Naive thymus-derived CD4-positive, alpha-beta T cell (primary cell): ENCODE measurements at regions not wholly inside any gene's neighbourhood (a gene's known extent, or its start where the extent isn't known, plus 50 kb on each side); places are given as distances from the start of the nearest gene placed in this dataset.

Source experiments
- ATAC-seq: fragments of 150-1000 bp; cut with Tn5 transposase; 2 replicates; pipeline ENCODE4 v1.10.0; 2021; ENCODE audit warnings: mild to moderate bottlenecking, moderate library complexity
- CTCF ChIA-PET: fragments of 350-600 bp; sonication (Branson Sonifier 250); formaldehyde crosslinking; loops from one replicate; lab custom pipeline; 2021; ENCODE audit warnings: antibody characterized with exemption; lab: Charles Lee
- POLR2A ChIA-PET: fragments of 350-600 bp; sonication (Branson Sonifier 250); formaldehyde crosslinking; loops from one replicate; lab custom pipeline; 2021; ENCODE audit warnings: antibody characterized with exemption, inconsistent platforms; lab: Charles Lee
- DNase-seq, 9 donors: peaks; one replicate each; pipeline versions ENCODE4 v3.0.0 to v3.0.0-alpha.2; 2020 to 2022; ENCODE audit warnings: mixed read lengths in 1 of 9
- H3K27ac ChIP-seq: one replicate; pipeline ENCODE4 v1.7.0; 2013; ENCODE audit warnings: mild to moderate bottlenecking, low read depth, low read length, moderate library complexity
- H3K27me3 ChIP-seq, 2 donors: one replicate each; pipeline ENCODE4 v1.7.0; 2013; ENCODE audit warnings: low read length in 2 of 2, mild to moderate bottlenecking in 2 of 2, moderate library complexity in 2 of 2; ENCODE audit not compliant: control insufficient read depth in 2 of 2, insufficient read depth in 2 of 2
- H3K36me3 ChIP-seq, 3 experiments: 1 replicate in 2 of 3; 2 replicates in 1 of 3; pipeline ENCODE4 v1.7.0; 2013; ENCODE audit warnings: low read length in 3 of 3, mild to moderate bottlenecking in 3 of 3, moderate library complexity in 1 of 3; ENCODE audit not compliant: insufficient read depth in 3 of 3, control insufficient read depth in 2 of 3
- H3K4me1 ChIP-seq, 2 donors: one replicate each; pipeline ENCODE4 v1.7.0; 2013; ENCODE audit warnings: low read length in 2 of 2, mild to moderate bottlenecking in 2 of 2, moderate library complexity in 1 of 2; ENCODE audit not compliant: control insufficient read depth in 2 of 2, insufficient read depth in 2 of 2
- H3K4me3 ChIP-seq: 2 replicates; pipeline ENCODE4 v1.7.0; 2013; ENCODE audit warnings: mild to moderate bottlenecking, low read length
- H3K9me3 ChIP-seq, 3 experiments: 1 replicate in 2 of 3; 2 replicates in 1 of 3; pipeline ENCODE4 v1.7.0; 2013; ENCODE audit warnings: low read length in 3 of 3; ENCODE audit not compliant: control insufficient read depth in 2 of 3
- H3K27ac Mint-ChIP-seq, 9 donors: one replicate each; pipeline ENCODE4 v1.8.0; 2020 to 2022; ENCODE audit warnings: mixed read lengths in 9 of 9, mild to moderate bottlenecking in 8 of 9, moderate library complexity in 5 of 9, inconsistent platforms in 2 of 9
- H3K27me3 Mint-ChIP-seq, 5 donors: one replicate each; pipeline ENCODE4 v1.8.0; 2021 to 2022; ENCODE audit warnings: mixed read lengths in 5 of 5, mild to moderate bottlenecking in 1 of 5
- H3K36me3 Mint-ChIP-seq, 5 donors: one replicate each; pipeline ENCODE4 v1.8.0; 2020 to 2022; ENCODE audit warnings: mixed read lengths in 5 of 5, mild to moderate bottlenecking in 3 of 5, inconsistent platforms in 1 of 5
- H3K4me1 Mint-ChIP-seq, 7 donors: one replicate each; pipeline ENCODE4 v1.8.0; 2020 to 2022; ENCODE audit warnings: mixed read lengths in 7 of 7, mild to moderate bottlenecking in 3 of 7, inconsistent platforms in 1 of 7
- H3K4me3 Mint-ChIP-seq, 10 donors: one replicate each; pipeline ENCODE4 v1.8.0; 2020 to 2022; ENCODE audit warnings: mild to moderate bottlenecking in 10 of 10, mixed read lengths in 10 of 10, moderate library complexity in 6 of 10, inconsistent platforms in 2 of 10
- H3K9me3 Mint-ChIP-seq, 11 donors: one replicate each; pipeline ENCODE4 v1.8.0; 2020 to 2022; ENCODE audit warnings: mixed read lengths in 11 of 11, mild to moderate bottlenecking in 4 of 11, inconsistent platforms in 1 of 11, moderate library complexity in 1 of 11
- intact Hi-C, 2 donors: fragments of 100-400 bp; cut with micrococcal nuclease; formaldehyde crosslinking; loops; one replicate each; pipeline ENCODE4 v1.15.1; 2023

DNA sequence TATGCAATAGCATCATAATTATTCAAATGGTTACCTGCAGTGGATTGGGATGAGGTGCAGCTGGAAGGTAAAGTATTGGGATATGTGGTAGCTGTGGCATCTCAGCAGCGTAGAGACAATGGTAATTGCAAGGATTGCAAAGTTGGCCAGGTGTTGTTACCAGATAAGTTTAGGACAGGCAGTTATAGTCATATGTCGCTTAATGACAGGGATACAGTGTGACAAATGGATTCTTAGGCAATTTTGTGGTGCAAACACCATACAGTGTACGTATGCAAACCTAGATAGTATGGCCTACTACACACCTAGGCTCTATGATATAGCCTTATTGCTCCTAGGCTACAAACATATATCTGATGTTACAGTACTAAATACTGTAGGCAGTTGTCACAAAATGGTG lies 163.5 kb upstream of the LYZL2 start:
- Histone ChIP-seq H3K4me1 (peaks cover 18 to 25% of the 10 kb centered on the region in 2 donors), H3K4me3 (no peak overlapping the region), H3K27me3 (no peaks in the 10 kb centered on the region), H3K36me3 (no peaks in the 10 kb centered on the region), H3K27ac (no peak overlapping the region), H3K9me3 (no peaks in the 10 kb centered on the region)
- Mint-ChIP-seq H3K27me3 (no peaks in the 10 kb centered on the region), H3K4me3 (peak overlapping the region in 2 of 10 donors; percentile 3 to 85), H3K9me3 (peaks cover 0 to 12% (median 0%) of the 10 kb centered on the region in 11 donors), H3K4me1 (peaks cover 17 to 52% (median 45%) of the 10 kb centered on the region in 7 donors), H3K36me3 (peaks cover 0 to 10% (median 4%) of the 10 kb centered on the region in 5 donors), H3K27ac (peak overlapping the region in 6 of 9 donors; percentile 14 to 97 (median 86))
- CTCF ChIA-PET: no interaction called here
- no peak for ATAC-seq
- intact Hi-C loops: no loop called here
- no peak for DNase-seq
- POLR2A ChIA-PET: interaction anchor here (1.0 to 1.7 kb wide), 3 partner anchors 8 to 19 kb away, joined by 5 to 12 read pairs (median 7); no protein-coding TSS in a partner anchor

DNA sequence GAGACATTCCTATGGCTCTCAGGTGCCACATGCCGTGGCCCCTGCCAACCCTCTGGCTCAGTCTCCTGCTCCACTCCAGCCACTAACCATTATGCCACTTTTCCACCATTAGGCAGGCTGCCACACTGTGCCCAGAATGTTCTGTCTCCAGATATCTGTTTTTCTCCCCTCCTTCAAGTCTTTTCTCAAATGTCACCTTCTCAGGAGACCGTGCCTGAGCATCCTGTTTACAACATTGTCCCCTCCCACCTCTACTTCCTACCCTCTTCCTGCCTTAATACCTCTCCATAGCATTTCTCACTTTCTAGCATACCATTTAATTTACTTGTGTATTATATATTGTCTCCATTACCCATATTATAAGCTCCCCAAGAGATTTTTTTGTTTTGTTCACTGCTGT lies 162.5 kb upstream of the LYZL2 start:
- no peaks in the 10 kb centered on the region for H3K36me3 ChIP-seq
- no peaks in the 10 kb centered on the region for H3K27me3 Mint-ChIP-seq
- H3K4me1 ChIP-seq: peaks cover 18 to 25% of the 10 kb centered on the region in 2 donors
- ATAC-seq (peak; percentile 51), DNase-seq (peak in 6 of 9 donors; percentile 12 to 42 (median 30))
- H3K27me3 ChIP-seq: no peaks in the 10 kb centered on the region
- no peaks in the 10 kb centered on the region for H3K9me3 ChIP-seq
- H3K4me3 Mint-ChIP-seq: peak overlapping the region; percentile 69 to 85 (median 78)
- peak overlapping the region; percentile 12 for H3K4me3 ChIP-seq
- peak overlapping the region; percentile 80 to 97 (median 94) for H3K27ac Mint-ChIP-seq
- peaks cover 18 to 60% (median 48%) of the 10 kb centered on the region in 7 donors for H3K4me1 Mint-ChIP-seq
- H3K9me3 Mint-ChIP-seq: peaks cover 0 to 12% (median 0%) of the 10 kb centered on the region in 11 donors
- peaks cover 0 to 10% (median 4%) of the 10 kb centered on the region in 5 donors for H3K36me3 Mint-ChIP-seq
- intact Hi-C loops: no loop called here
- H3K27ac ChIP-seq: peak overlapping the region; percentile 47
- ChIA-PET CTCF (interaction anchor here (0.8 kb wide), 1 partner anchor 29 kb away, joined by 3 read pairs; no protein-coding TSS in a partner anchor), POLR2A (interaction anchor here (1.0 kb wide), 1 partner anchor 20 kb away, joined by 5 read pairs; no protein-coding TSS in a partner anchor)

DNA sequence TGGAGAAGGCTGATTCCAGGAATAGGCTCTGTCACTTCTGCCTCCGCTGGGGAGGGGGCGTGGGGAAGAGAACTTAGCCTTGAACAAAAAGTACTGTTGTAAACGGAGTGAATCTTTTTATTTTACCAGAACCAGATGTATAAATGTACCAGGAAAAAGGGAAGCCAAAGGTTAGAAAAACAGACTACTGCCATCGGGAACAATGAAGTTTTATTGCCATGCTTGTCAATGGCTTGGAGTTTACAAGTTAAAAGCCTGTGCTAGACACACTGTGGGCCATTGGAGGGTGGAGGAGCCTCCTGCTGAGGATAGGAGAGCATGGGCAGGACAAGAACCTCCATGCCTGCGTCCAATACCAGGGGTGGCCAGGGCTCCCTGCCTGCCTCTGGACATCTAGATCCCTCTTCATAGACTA lies 161.7 kb upstream of the LYZL2 start:
- Histone ChIP-seq H3K36me3 (no peaks in the 10 kb centered on the region), H3K27ac (peak overlapping the region; percentile 47), H3K4me3 (no peak overlapping the region), H3K4me1 (peaks cover 18 to 25% of the 10 kb centered on the region in 2 donors), H3K27me3 (no peaks in the 10 kb centered on the region), H3K9me3 (no peaks in the 10 kb centered on the region)
- intact Hi-C loops: no loop called here
- DNase-seq (no peak), ATAC-seq (no peak)
- Mint-ChIP-seq H3K9me3 (peaks cover 0 to 9% (median 0%) of the 10 kb centered on the region in 11 donors), H3K4me1 (peaks cover 18 to 60% (median 48%) of the 10 kb centered on the region in 7 donors), H3K36me3 (peaks cover 0 to 10% (median 4%) of the 10 kb centered on the region in 5 donors), H3K4me3 (peak overlapping the region in 8 of 10 donors; percentile 22 to 85 (median 78)), H3K27me3 (no peaks in the 10 kb centered on the region), H3K27ac (peak overlapping the region; percentile 80 to 97 (median 94))
- ChIA-PET POLR2A (no interaction called here), CTCF (no interaction called here)

DNA sequence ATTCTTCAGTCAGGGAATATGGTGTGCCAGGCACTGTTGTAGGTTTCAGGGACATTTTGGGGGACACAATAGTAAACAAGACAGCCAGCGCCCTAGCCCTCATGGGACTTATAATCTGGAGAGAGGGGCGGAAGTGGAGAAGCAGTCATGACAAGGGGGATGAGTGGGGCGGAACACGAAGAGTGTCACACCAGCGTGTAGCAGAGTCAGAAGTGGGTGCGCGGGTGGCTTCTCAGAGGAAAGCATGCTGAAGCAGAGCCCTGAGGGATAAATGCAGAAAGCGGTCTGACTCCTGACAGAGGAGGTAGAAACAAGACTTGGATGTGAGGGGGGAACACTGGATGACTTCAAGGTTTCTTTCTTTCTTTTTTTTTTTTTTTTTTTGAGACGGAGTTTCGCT lies 160.3 kb upstream of the LYZL2 start:
- DNase-seq (no peak), ATAC-seq (no peak)
- intact Hi-C loops: loop anchor here (5.0 to 10.0 kb wide), 2 partner anchors 205 to 1267 kb away; partner anchors contain the start of gene KIF5B (in 1 of the 2)
- H3K4me3 Mint-ChIP-seq: peak overlapping the region in 7 of 10 donors; percentile 8 to 79 (median 59)
- Histone ChIP-seq H3K36me3 (no peaks in the 10 kb centered on the region), H3K9me3 (no peaks in the 10 kb centered on the region), H3K4me1 (peaks cover 18 to 25% of the 10 kb centered on the region in 2 donors), H3K4me3 (no peak overlapping the region), H3K27me3 (no peaks in the 10 kb centered on the region), H3K27ac (no peak overlapping the region)
- peaks cover 20 to 64% (median 53%) of the 10 kb centered on the region in 7 donors for H3K4me1 Mint-ChIP-seq
- H3K27me3 Mint-ChIP-seq: no peaks in the 10 kb centered on the region
- H3K36me3 Mint-ChIP-seq: peaks cover 0 to 10% (median 4%) of the 10 kb centered on the region in 5 donors
- H3K9me3 Mint-ChIP-seq: peaks cover 0 to 8% (median 0%) of the 10 kb centered on the region in 11 donors
- ChIA-PET CTCF (interaction anchor here (1.0 kb wide), 1 partner anchor 32 kb away, joined by 3 read pairs; no protein-coding TSS in a partner anchor), POLR2A (interaction anchor here (0.9 kb wide), 1 partner anchor 23 kb away, joined by 4 read pairs; no protein-coding TSS in a partner anchor)
- H3K27ac Mint-ChIP-seq: peak overlapping the region; percentile 22 to 97 (median 90)

DNA sequence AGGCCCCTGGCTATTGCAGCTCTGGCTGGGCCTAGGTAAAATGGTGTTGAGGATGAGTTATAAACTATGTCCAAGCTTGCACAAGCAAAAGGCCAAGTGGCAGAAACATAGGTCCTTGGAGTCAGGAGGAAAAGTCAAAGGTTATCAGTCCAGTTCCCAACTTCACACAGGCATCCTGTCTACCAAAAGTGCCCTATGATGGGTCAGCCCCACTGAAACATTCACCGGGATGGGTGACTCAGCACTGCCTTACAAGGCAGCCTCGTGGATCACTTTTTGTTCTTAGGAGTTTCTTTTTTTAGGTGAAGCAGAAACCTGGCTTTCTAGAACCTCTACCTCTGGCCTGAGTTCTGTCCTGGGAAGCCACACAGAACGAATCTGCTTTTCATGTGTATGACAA lies 158.8 kb upstream of the LYZL2 start:
- CTCF ChIA-PET: interaction anchor here (1.2 kb wide), 1 partner anchor 243 kb away, joined by 3 read pairs; the partner anchor contains the start of gene ZNF438
- no peaks in the 10 kb centered on the region for H3K27me3 Mint-ChIP-seq

DNA sequence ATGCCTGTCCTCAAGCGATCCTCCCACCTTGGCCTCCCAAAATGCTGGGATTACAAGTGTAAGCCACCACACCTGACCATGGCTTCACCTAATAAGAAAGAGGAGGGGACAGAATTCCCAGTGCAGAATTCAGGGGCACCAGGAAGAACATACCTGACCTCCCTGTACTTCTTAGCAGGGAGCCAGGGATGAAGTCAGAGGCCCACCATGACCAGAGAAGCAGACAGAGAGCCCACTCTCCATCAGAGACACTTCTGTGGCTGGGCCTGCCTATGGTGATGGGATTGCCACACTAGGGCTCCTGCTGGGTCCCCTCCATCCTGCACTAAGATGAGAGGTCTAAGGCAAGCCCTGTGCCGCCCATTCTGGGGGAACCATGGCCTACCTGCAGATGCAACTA lies 157.4 kb upstream of the LYZL2 start:
- intact Hi-C loops: loop anchor here (5.0 to 10.0 kb wide), 2 partner anchors 208 to 1270 kb away; partner anchors contain the start of gene KIF5B (in 1 of the 2)
- Histone ChIP-seq H3K27me3 (no peaks in the 10 kb centered on the region), H3K4me1 (peaks cover 14 to 24% of the 10 kb centered on the region in 2 donors), H3K4me3 (no peak overlapping the region), H3K9me3 (no peaks in the 10 kb centered on the region), H3K27ac (no peak overlapping the region), H3K36me3 (no peaks in the 10 kb centered on the region)
- peaks cover 16 to 53% (median 47%) of the 10 kb centered on the region in 7 donors for H3K4me1 Mint-ChIP-seq
- no peak for DNase-seq
- POLR2A ChIA-PET: interaction anchor here (0.7 kb wide), 1 partner anchor 535 kb away, joined by 3 read pairs; no protein-coding TSS in a partner anchor
- H3K27ac Mint-ChIP-seq: peak overlapping the region in 4 of 9 donors; percentile 35 to 73 (median 48)
- peaks cover 0 to 5% (median 4%) of the 10 kb centered on the region in 5 donors for H3K36me3 Mint-ChIP-seq
- no peak overlapping the region for H3K4me3 Mint-ChIP-seq
- no peak for ATAC-seq
- H3K27me3 Mint-ChIP-seq: no peaks in the 10 kb centered on the region
- CTCF ChIA-PET: interaction anchor here (0.8 kb wide), 1 partner anchor 25 kb away, joined by 3 read pairs; no protein-coding TSS in a partner anchor
- peaks cover 0 to 6% (median 0%) of the 10 kb centered on the region in 11 donors for H3K9me3 Mint-ChIP-seq

More for the DNA sequence above, 158.8 kb upstream of the LYZL2 start:
- H3K4me3 ChIP-seq: no peak overlapping the region
- POLR2A ChIA-PET: interaction anchor here (0.6 kb wide), 1 partner anchor 23 kb away, joined by 3 read pairs; no protein-coding TSS in a partner anchor
- H3K4me1 Mint-ChIP-seq: peaks cover 26 to 67% (median 59%) of the 10 kb centered on the region in 7 donors
- H3K9me3 Mint-ChIP-seq: peaks cover 0 to 6% (median 0%) of the 10 kb centered on the region in 11 donors
- H3K4me3 Mint-ChIP-seq: no peak overlapping the region
- ATAC-seq (no peak), DNase-seq (no peak)
- no peaks in the 10 kb centered on the region for H3K36me3 ChIP-seq
- H3K36me3 Mint-ChIP-seq: peaks cover 0 to 10% (median 4%) of the 10 kb centered on the region in 5 donors
- H3K27ac Mint-ChIP-seq: peak overlapping the region in 8 of 9 donors; percentile 15 to 95 (median 54)
- intact Hi-C loops: loop anchor here (5.0 to 10.0 kb wide), 2 partner anchors 206 to 1269 kb away; partner anchors contain the start of gene KIF5B (in 1 of the 2)
- no peak overlapping the region for H3K27ac ChIP-seq
- H3K4me1 ChIP-seq: peaks cover 24 to 25% of the 10 kb centered on the region in 2 donors
- no peaks in the 10 kb centered on the region for H3K27me3 ChIP-seq
- no peaks in the 10 kb centered on the region for H3K9me3 ChIP-seq
